ENCODE measurements at regions not wholly inside any gene's neighbourhood (a gene's known extent, or its start where the extent isn't known, plus 50 kb on each side); places are given as distances from the start of the nearest gene placed in this dataset.
"Not testable (repeated sequence)": the region's sequence is repeated elsewhere in the genome, so short reads cannot be mapped to it uniquely, and the experiment has no call there.

GRCh38 chr14:30357791-30358190 lies 201.2 kb upstream of the G2E3 start:
- DNase-seq, result no peak
- TF ChIP-seq POLR2A (IDR thresholded peaks at IDR 0.05; ENCODE audit: low read length) (no peak), GATA1 (IDR thresholded peaks at IDR 0.05; ENCODE audit: low read depth, low read length) (no peak)

- TF ChIP-seq GATA1 (IDR thresholded peaks at IDR 0.05; ENCODE audit: low read depth, low read length), result no peak
- no peak for TF ChIP-seq POLR2A (IDR thresholded peaks at IDR 0.05; ENCODE audit: low read length)
- no peak for DNase-seq
These were observed 196.4 kb upstream of the G2E3 start for GRCh38 chr14:30362369-30363218.

DNA sequence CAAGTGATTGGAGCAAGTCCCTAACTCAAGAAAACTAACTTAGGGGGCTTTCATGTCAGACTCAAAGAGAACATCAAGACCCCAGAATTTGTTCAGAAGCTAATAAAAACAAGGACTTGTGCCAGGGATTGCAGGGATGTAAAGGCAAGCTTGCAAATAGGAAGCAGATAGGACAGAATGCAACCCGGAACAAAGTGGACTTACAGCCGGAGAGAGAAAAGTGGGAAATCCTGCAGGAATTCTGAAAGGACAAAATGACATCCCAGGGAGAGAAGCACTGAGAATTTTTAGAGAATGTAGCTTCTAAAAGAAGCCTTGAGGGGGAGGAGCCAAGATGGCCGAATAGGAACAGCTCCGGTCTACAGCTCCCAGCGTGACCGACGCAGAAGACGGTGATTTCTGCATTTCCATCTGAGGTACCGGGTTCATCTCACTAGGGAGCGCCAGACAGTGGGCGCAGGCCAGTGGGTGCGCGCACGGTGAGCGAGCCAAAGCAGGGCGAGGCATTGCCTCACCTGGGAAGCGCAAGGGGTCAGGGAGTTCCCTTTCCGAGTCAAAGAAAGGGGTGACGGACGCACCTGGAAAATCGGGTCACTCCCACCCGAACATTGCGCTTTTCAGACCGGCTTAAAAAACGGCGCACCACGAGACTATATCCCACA lies 195.6 kb upstream of the G2E3 start:
- not testable (repeated sequence) for DNase-seq

DNA sequence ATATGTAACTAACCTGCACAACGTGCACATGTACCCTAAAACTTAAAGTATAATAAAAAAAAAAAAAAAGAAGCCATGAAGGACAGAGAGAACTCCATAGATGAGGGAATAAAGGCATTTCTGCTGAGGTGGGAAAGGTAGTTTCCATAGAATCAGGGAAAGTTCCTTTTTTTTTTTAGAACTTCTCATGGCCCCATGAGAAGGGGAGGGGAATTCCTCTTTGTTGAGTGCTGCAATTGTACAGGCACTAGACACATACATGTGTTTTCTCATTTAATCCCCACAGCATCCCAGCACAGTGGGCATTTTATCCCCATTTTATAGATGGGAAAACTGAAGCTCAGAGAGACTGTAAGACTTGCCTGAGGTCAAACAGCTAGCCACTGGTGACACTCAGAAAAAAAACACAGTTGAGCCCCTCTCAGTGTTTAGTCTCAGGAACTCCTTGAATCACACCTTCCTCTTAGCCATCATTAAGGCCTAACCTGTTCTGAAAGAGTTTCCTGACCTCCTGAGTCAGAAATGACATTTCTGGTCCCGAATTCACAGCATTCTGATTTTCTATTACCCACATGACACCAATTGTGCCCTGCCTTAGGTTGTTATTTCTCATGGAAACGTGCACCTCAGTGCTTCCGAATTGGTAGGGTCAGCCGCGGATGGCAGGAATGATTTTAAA lies 189.3 kb upstream of the G2E3 start:
- no peak for DNase-seq
- no peak for TF ChIP-seq GATA1 (IDR thresholded peaks at IDR 0.05; ENCODE audit: low read depth, low read length)
- TF ChIP-seq POLR2A (IDR thresholded peaks at IDR 0.05; ENCODE audit: low read length), result no peak

- DNase-seq, result no peak
- TF ChIP-seq POLR2A (IDR thresholded peaks at IDR 0.05; ENCODE audit: low read length), result no peak
- TF ChIP-seq GATA1 (IDR thresholded peaks at IDR 0.05; ENCODE audit: low read depth, low read length), result no peak
These were observed 185.9 kb upstream of the G2E3 start for GRCh38 chr14:30373053-30373452.

DNA sequence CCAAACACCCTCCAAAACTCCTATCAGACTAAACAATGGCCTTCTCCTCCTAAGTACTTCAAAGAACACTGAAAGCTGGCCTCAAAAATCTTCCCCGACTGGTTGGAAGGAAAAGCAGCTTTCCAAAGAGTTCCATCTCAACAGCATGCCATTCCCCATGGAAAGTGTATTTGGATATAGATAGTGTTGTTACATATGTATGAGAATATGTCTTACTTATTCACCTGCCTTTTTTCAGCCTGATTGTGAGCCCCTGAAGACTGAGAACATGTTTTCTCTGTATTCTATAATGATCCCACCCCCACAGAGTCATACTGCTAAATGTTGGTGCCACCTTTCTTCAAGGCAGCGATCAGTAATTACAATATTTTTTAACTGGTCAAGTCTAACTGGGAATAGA lies 185.4 kb upstream of the G2E3 start:
- no peak for DNase-seq
- TF ChIP-seq POLR2A (IDR thresholded peaks at IDR 0.05; ENCODE audit: low read length) (no peak), GATA1 (IDR thresholded peaks at IDR 0.05; ENCODE audit: low read depth, low read length) (no peak)

DNA sequence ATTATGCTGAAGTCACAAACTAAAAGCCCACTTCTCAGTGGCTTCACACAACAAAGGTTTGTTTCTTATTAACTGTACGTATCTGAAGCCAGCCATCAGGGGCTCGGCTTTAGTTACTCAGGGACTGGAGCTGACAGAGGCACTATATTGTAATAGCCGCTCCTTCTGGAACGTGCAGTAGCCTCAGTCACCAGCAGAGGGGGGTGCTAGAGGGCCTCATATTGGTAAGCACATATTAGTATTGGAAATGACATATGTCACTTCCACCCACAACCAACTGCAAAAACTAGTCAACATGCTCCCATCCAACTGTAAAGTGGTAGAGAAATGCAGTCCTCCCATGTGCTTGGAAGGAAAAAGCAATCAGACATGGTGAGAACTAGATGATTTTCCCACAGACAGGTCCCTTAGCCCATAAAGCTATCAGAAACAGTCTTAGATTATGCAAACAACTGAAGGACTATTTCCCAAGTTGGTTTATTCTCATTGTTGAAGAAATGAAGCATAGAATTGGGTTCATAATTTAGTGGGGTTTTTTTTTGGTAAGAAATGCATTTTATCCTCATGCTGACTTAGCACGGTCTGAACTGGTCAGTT lies 183.6 kb upstream of the G2E3 start:
- peak; percentile 55 to 78 for DNase-seq
- TF ChIP-seq POLR2A (IDR thresholded peaks at IDR 0.05; ENCODE audit: low read length), result no peak
- TF ChIP-seq GATA1 (IDR thresholded peaks at IDR 0.05; ENCODE audit: low read depth, low read length), result no peak

GRCh38 chr14:30381861-30382480 lies 177.0 kb upstream of the G2E3 start:
- TF ChIP-seq GATA1 (IDR thresholded peaks at IDR 0.05; ENCODE audit: low read depth, low read length) (no peak), POLR2A (IDR thresholded peaks at IDR 0.05; ENCODE audit: low read length) (no peak)
- DNase-seq, result no peak

DNA sequence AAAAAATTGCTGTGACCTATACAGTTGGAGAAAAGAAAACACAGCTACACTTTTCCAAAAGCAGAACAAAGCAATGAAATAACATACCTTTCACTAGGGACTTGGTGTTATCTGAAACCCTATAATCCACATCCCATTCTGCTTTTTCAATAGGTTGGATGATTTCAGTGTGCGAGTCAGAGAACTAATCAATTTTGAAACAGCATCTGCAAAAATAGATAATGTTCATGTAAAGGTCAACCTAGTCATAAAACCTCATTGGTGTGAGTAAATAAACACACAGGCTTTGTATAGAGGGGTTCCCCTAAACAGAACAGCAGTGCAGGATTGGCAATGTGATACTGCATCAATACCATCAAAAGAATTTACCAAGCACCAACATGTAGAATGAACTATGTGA lies 173.0 kb upstream of the G2E3 start:
- DNase-seq, result no peak
- TF ChIP-seq GATA1 (IDR thresholded peaks at IDR 0.05; ENCODE audit: low read depth, low read length), result no peak
- TF ChIP-seq POLR2A (IDR thresholded peaks at IDR 0.05; ENCODE audit: low read length), result no peak

- TF ChIP-seq POLR2A (IDR thresholded peaks at IDR 0.05; ENCODE audit: low read length) (no peak), GATA1 (IDR thresholded peaks at IDR 0.05; ENCODE audit: low read depth, low read length) (no peak)
- no peak for DNase-seq
These were observed 171.1 kb upstream of the G2E3 start for GRCh38 chr14:30387871-30388270.

DNA sequence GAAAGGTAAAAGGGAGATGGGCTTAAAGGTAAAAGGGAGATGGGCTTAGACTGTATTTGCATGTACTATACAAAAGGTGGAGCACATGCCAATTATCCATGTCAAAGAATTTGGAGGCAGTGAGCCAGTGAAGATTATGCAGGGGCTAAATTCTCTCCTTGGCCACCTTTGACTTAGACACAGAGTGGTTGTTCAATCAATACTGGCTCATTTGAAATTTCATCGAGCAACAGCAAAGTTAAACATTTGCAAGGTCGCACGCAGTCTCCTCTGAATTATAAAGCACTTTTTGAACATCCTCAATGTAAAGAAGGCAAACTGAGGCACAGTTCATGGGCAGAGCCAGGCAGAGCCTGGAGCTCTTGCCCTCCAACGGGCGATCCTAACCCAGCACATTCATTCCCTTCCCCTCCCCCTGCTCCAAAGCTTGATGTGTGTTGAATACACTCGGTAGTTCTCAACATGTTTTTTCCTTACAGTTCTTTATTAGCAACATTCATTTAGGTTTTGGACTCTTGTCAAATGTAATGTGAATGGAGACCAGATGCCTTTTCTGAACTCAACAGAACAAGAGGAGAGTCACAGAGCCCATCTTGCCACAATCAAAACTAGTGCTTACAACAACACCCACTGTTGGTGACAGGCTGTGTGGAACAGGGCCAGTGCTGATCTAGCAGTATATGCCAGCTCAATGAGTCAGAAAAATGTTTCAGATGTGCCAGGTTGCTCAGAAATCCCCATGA lies 169.7 kb upstream of the G2E3 start:
- no peak for DNase-seq

GRCh38 chr14:30389877-30390385 lies 169.0 kb upstream of the G2E3 start:
- no peak for DNase-seq
- no peak for TF ChIP-seq POLR2A (IDR thresholded peaks at IDR 0.05; ENCODE audit: low read length)
- TF ChIP-seq GATA1 (IDR thresholded peaks at IDR 0.05; ENCODE audit: low read depth, low read length), result no peak

More for the DNA sequence above, 169.7 kb upstream of the G2E3 start:
- TF ChIP-seq POLR2A (IDR thresholded peaks at IDR 0.05; ENCODE audit: low read length), result no peak
- no peak for TF ChIP-seq GATA1 (IDR thresholded peaks at IDR 0.05; ENCODE audit: low read depth, low read length)

DNA sequence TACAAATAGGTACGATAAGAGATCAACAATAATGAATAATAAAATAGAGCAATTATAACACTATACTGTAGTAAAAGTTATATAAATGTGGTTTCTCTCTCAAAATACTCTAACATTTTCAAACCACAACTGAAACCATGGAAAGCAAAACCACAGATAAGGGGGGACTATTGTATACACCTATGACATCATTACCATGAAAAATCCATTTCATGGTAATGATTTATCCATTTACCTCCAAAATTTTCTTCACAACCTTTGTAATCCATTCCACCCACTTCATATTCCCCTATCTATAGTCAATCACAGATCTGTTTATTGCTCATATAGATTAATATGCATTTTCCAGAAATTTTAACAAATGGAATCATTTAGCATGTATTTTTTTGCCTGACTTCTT lies 163.9 kb upstream of the G2E3 start:
- DNase-seq, result no peak
- TF ChIP-seq POLR2A (IDR thresholded peaks at IDR 0.05; ENCODE audit: low read length) (no peak), GATA1 (IDR thresholded peaks at IDR 0.05; ENCODE audit: low read depth, low read length) (no peak)

Measured in erythroblast (primary cell).